Thymus (tissue), 11 donors: ENCODE measurements at regions not wholly inside any gene's neighbourhood (a gene's known extent, or its start where the extent isn't known, plus 50 kb on each side); places are given as distances from the start of the nearest gene placed in this dataset.

Source experiments
- DNase-seq, 9 donors: peaks; one replicate each; pipeline ENCODE4 v3.0.0-alpha.2; 2013; ENCODE audit warnings: low spot score in 9 of 9, low read depth in 6 of 9, missing footprints in 1 of 9
- H3K27ac ChIP-seq, 2 donors: one replicate each; pipeline ENCODE4 v1.5.1; 2013; ENCODE audit warnings: control low read depth in 1 of 2, low read depth in 1 of 2, low read length in 1 of 2, mild to moderate bottlenecking in 1 of 2, moderate library complexity in 1 of 2
- H3K27me3 ChIP-seq, 2 donors: one replicate each; pipeline ENCODE4 v1.5.1; 2013; ENCODE audit warnings: low read length in 1 of 2; ENCODE audit not compliant: control insufficient read depth in 2 of 2, insufficient read depth in 1 of 2
- H3K36me3 ChIP-seq, 2 donors: one replicate each; pipeline ENCODE4 v1.5.1; 2013; ENCODE audit warnings: low read length in 1 of 2, mild to moderate bottlenecking in 1 of 2, moderate library complexity in 1 of 2; ENCODE audit not compliant: control insufficient read depth in 2 of 2, insufficient read depth in 2 of 2
- H3K4me1 ChIP-seq, 2 donors: one replicate each; pipeline ENCODE4 v1.5.1; 2013; ENCODE audit warnings: low read length in 2 of 2; ENCODE audit not compliant: control insufficient read depth in 2 of 2, insufficient read depth in 2 of 2
- H3K4me3 ChIP-seq, 2 donors: one replicate each; pipeline ENCODE4 v1.5.1; 2013; ENCODE audit warnings: low read length in 2 of 2, control low read depth in 1 of 2, mild to moderate bottlenecking in 1 of 2
- H3K9me3 ChIP-seq, 2 donors: one replicate each; pipeline ENCODE4 v1.5.1; 2013; ENCODE audit warnings: low read length in 1 of 2, mild to moderate bottlenecking in 1 of 2; ENCODE audit not compliant: control insufficient read depth in 2 of 2, insufficient read depth in 1 of 2
- WGBS: extraction: QIAGEN DNeasy Blood & Tissue Kit; methylation state at CpG from one replicate; pipeline ENCODE4 v1.1.7; 2013; 5-methylcytosine and 5-hydroxymethylcytosine counted together
- donor health status: healthy.

- no peak for DNase-seq
- Histone ChIP-seq H3K9me3 (no peaks in the 10 kb centered on the region), H3K27ac (no peak overlapping the region), H3K27me3 (no peaks in the 10 kb centered on the region), H3K4me1 (peaks cover 0 to 19% of the 10 kb centered on the region in 2 donors), H3K4me3 (no peak overlapping the region), H3K36me3 (no peaks in the 10 kb centered on the region)
- 96% methylated on average over 5 of the region's 5 CpGs for WGBS
These were observed 78.1 kb upstream of the WDR26 start for GRCh38 chr1:224512600-224513151.

GRCh38 chr1:224513383-224513782 is 78.8 kb upstream of the WDR26 start:
- Histone ChIP-seq H3K36me3 (no peaks in the 10 kb centered on the region), H3K27ac (no peak overlapping the region), H3K9me3 (no peaks in the 10 kb centered on the region), H3K4me3 (no peak overlapping the region), H3K4me1 (peaks cover 0 to 19% of the 10 kb centered on the region in 2 donors), H3K27me3 (no peaks in the 10 kb centered on the region)
- 81% methylated on average over 6 of the region's 6 CpGs for WGBS
- DNase-seq, result no peak

- H3K4me1 ChIP-seq, result peaks cover 0 to 19% of the 10 kb centered on the region in 2 donors
- peak; percentile 53 to 86 (median 69) for DNase-seq
- H3K27me3 ChIP-seq, result no peaks in the 10 kb centered on the region
- H3K4me3 ChIP-seq, result no peak overlapping the region
- 9% methylated on average over 11 of the region's 11 CpGs for WGBS
- H3K27ac ChIP-seq, result no peak overlapping the region
- H3K36me3 ChIP-seq, result no peaks in the 10 kb centered on the region
- H3K9me3 ChIP-seq, result no peaks in the 10 kb centered on the region
These were observed 79.2 kb upstream of the WDR26 start for GRCh38 chr1:224513787-224514209.

GRCh38 chr1:224517171-224517570 is 82.6 kb upstream of the WDR26 start:
- DNase-seq, result no peak
- Histone ChIP-seq H3K4me3 (no peak overlapping the region), H3K4me1 (no peaks in the 10 kb centered on the region), H3K9me3 (no peaks in the 10 kb centered on the region), H3K27me3 (no peaks in the 10 kb centered on the region), H3K36me3 (no peaks in the 10 kb centered on the region), H3K27ac (no peak overlapping the region)
- 99% methylated on average over 8 of the region's 8 CpGs for WGBS

- Histone ChIP-seq H3K36me3 (no peaks in the 10 kb centered on the region), H3K4me1 (no peaks in the 10 kb centered on the region), H3K27me3 (no peaks in the 10 kb centered on the region), H3K4me3 (no peak overlapping the region), H3K9me3 (no peaks in the 10 kb centered on the region), H3K27ac (no peak overlapping the region)
- WGBS, result 93% methylated on average over 4 of the region's 4 CpGs
- DNase-seq, result no peak
These were observed 83.9 kb upstream of the WDR26 start for GRCh38 chr1:224518528-224518927.

- H3K27me3 ChIP-seq, result no peaks in the 10 kb centered on the region
- no peak overlapping the region for H3K4me3 ChIP-seq
- DNase-seq, result no peak
- H3K27ac ChIP-seq, result no peak overlapping the region
- H3K9me3 ChIP-seq, result no peaks in the 10 kb centered on the region
- no peaks in the 10 kb centered on the region for H3K4me1 ChIP-seq
- H3K36me3 ChIP-seq, result no peaks in the 10 kb centered on the region
These were observed 85.3 kb upstream of the WDR26 start for GRCh38 chr1:224519874-224520273.

GRCh38 chr1:224520808-224521207 is 86.2 kb upstream of the WDR26 start:
- Histone ChIP-seq H3K4me1 (no peaks in the 10 kb centered on the region), H3K4me3 (no peak overlapping the region), H3K27me3 (no peaks in the 10 kb centered on the region), H3K9me3 (no peaks in the 10 kb centered on the region), H3K36me3 (no peaks in the 10 kb centered on the region), H3K27ac (no peak overlapping the region)
- DNase-seq, result no peak
- 93% methylated on average over 4 of the region's 4 CpGs for WGBS

- Histone ChIP-seq H3K36me3 (no peaks in the 10 kb centered on the region), H3K27me3 (no peaks in the 10 kb centered on the region), H3K9me3 (no peaks in the 10 kb centered on the region), H3K27ac (no peak overlapping the region), H3K4me1 (no peaks in the 10 kb centered on the region), H3K4me3 (no peak overlapping the region)
- 91% methylated on average over 3 of the region's 3 CpGs for WGBS
- no peak for DNase-seq
These were observed 87.5 kb upstream of the WDR26 start for GRCh38 chr1:224521904-224522734.

- no peak overlapping the region for H3K4me3 ChIP-seq
- no peaks in the 10 kb centered on the region for H3K4me1 ChIP-seq
- H3K9me3 ChIP-seq, result no peaks in the 10 kb centered on the region
- H3K27ac ChIP-seq, result no peak overlapping the region
- H3K36me3 ChIP-seq, result no peaks in the 10 kb centered on the region
- no peak for DNase-seq
- no peaks in the 10 kb centered on the region for H3K27me3 ChIP-seq
These were observed 89.1 kb upstream of the WDR26 start for GRCh38 chr1:224523676-224524075.
